ENCODE measurements at regions not wholly inside any gene's neighbourhood (a gene's known extent, or its start where the extent isn't known, plus 50 kb on each side); places are given as distances from the start of the nearest gene placed in this dataset.

GRCh38 chr10:130740915-130741750 is 570.4 kb downstream of the TCERG1L start:
- Histone ChIP-seq H3K36me3 (ENCODE audit: control insufficient read depth, insufficient read depth, low read length) (no peaks in the 10 kb centered on the region), H3K4me3 (replicated peaks; ENCODE audit: low read depth, low read length) (no peak overlapping the region), H3K27me3 (replicated peaks; ENCODE audit: control insufficient read depth, insufficient read depth, low read length) (no peaks in the 10 kb centered on the region)
- no peak for TF ChIP-seq CTCF (IDR thresholded peaks at IDR 0.05; ENCODE audit: insufficient read depth, low read length, poor library complexity, severe bottlenecking)
- no peak for DNase-seq (ENCODE audit: extremely low read depth, insufficient read length)

- no peak overlapping the region for H3K4me3 ChIP-seq (replicated peaks; ENCODE audit: low read depth, low read length)
- no peaks in the 10 kb centered on the region for H3K36me3 ChIP-seq (ENCODE audit: control insufficient read depth, insufficient read depth, low read length)
- H3K27me3 ChIP-seq (replicated peaks; ENCODE audit: control insufficient read depth, insufficient read depth, low read length), result no peaks in the 10 kb centered on the region
- no peak for DNase-seq (ENCODE audit: extremely low read depth, insufficient read length)
- TF ChIP-seq CTCF (IDR thresholded peaks at IDR 0.05; ENCODE audit: insufficient read depth, low read length, poor library complexity, severe bottlenecking), result no peak
These were observed 569.3 kb downstream of the TCERG1L start for GRCh38 chr10:130741901-130742855.

GRCh38 chr10:130742941-130743675 is 568.4 kb downstream of the TCERG1L start:
- Histone ChIP-seq H3K4me3 (replicated peaks; ENCODE audit: low read depth, low read length) (no peak overlapping the region), H3K36me3 (ENCODE audit: control insufficient read depth, insufficient read depth, low read length) (no peaks in the 10 kb centered on the region), H3K27me3 (replicated peaks; ENCODE audit: control insufficient read depth, insufficient read depth, low read length) (no peaks in the 10 kb centered on the region)
- no peak for DNase-seq (ENCODE audit: extremely low read depth, insufficient read length)
- TF ChIP-seq CTCF (IDR thresholded peaks at IDR 0.05; ENCODE audit: insufficient read depth, low read length, poor library complexity, severe bottlenecking), result no peak

- Histone ChIP-seq H3K4me3 (replicated peaks; ENCODE audit: low read depth, low read length) (no peak overlapping the region), H3K27me3 (replicated peaks; ENCODE audit: control insufficient read depth, insufficient read depth, low read length) (no peaks in the 10 kb centered on the region), H3K36me3 (ENCODE audit: control insufficient read depth, insufficient read depth, low read length) (no peaks in the 10 kb centered on the region)
- no peak for DNase-seq (ENCODE audit: extremely low read depth, insufficient read length)
- no peak for TF ChIP-seq CTCF (IDR thresholded peaks at IDR 0.05; ENCODE audit: insufficient read depth, low read length, poor library complexity, severe bottlenecking)
These were observed 567.7 kb downstream of the TCERG1L start for GRCh38 chr10:130743751-130744271.

- Histone ChIP-seq H3K4me3 (replicated peaks; ENCODE audit: low read depth, low read length) (no peak overlapping the region), H3K36me3 (ENCODE audit: control insufficient read depth, insufficient read depth, low read length) (no peaks in the 10 kb centered on the region), H3K27me3 (replicated peaks; ENCODE audit: control insufficient read depth, insufficient read depth, low read length) (no peaks in the 10 kb centered on the region)
- TF ChIP-seq CTCF (IDR thresholded peaks at IDR 0.05; ENCODE audit: insufficient read depth, low read length, poor library complexity, severe bottlenecking), result no peak
- DNase-seq (ENCODE audit: extremely low read depth, insufficient read length), result no peak
These were observed 566.9 kb downstream of the TCERG1L start for GRCh38 chr10:130744631-130745030.
